HG03575 (cell line): ENCODE measurements at regions not wholly inside any gene's neighbourhood (a gene's known extent, or its start where the extent isn't known, plus 50 kb on each side); places are given as distances from the start of the nearest gene placed in this dataset.
"Not testable (repeated sequence)": the region's sequence is repeated elsewhere in the genome, so short reads cannot be mapped to it uniquely, and the experiment has no call there.

Experiments used
- ATAC-seq: cut with Tn5 transposase; IDR thresholded peaks from one replicate; pipeline ENCODE4 v1.9.1; 2021; ENCODE audit not compliant: unreplicated experiment, insufficient number of reproducible peaks, low FRiP score; ENCODE audit errors: extremely low read depth

- not testable (repeated sequence) for ATAC-seq
Observed at GRCh38 chr12:116377194-116377571, 99.7 kb upstream of the MED13L start.

- ATAC-seq = no peak
Observed at GRCh38 chr12:116378002-116378401, 100.5 kb upstream of the MED13L start.

- no peak for ATAC-seq
Observed at GRCh38 chr12:116380108-116380507, 102.6 kb upstream of the MED13L start.

- ATAC-seq = not testable (repeated sequence)
Observed at GRCh38 chr12:116380740-116381139, 103.2 kb upstream of the MED13L start.

- no peak for ATAC-seq
Observed at GRCh38 chr12:116381240-116381743, 103.8 kb upstream of the MED13L start.

- ATAC-seq = no peak
Observed at GRCh38 chr12:116381744-116382685, 104.5 kb upstream of the MED13L start.

- no peak for ATAC-seq
Observed at GRCh38 chr12:116382686-116383530, 105.4 kb upstream of the MED13L start.

GRCh38 chr12:116384175-116384574, 106.7 kb upstream of the MED13L start:
- ATAC-seq = no peak

- no peak for ATAC-seq
Observed at GRCh38 chr12:116384691-116385485, 107.4 kb upstream of the MED13L start.

GRCh38 chr12:116385486-116386217, 108.2 kb upstream of the MED13L start:
- ATAC-seq = no peak

GRCh38 chr12:116389326-116389725, 111.8 kb upstream of the MED13L start:
- ATAC-seq = no peak

- ATAC-seq = no peak
Observed at GRCh38 chr12:116389990-116390389, 112.5 kb upstream of the MED13L start.

GRCh38 chr12:116390401-116391335, 113.2 kb upstream of the MED13L start:
- ATAC-seq = no peak

GRCh38 chr12:116391501-116391900, 114.0 kb upstream of the MED13L start:
- no peak for ATAC-seq

- no peak for ATAC-seq
Observed at GRCh38 chr12:116392061-116392460, 114.6 kb upstream of the MED13L start.

GRCh38 chr12:116393255-116393654, 115.8 kb upstream of the MED13L start:
- no peak for ATAC-seq

- ATAC-seq = no peak
Observed at GRCh38 chr12:116393859-116394650, 116.6 kb upstream of the MED13L start.
